ENCODE measurements at regions not wholly inside any gene's neighbourhood (a gene's known extent, or its start where the extent isn't known, plus 50 kb on each side); places are given as distances from the start of the nearest gene placed in this dataset.

GRCh38 chrX:57984620-57985019 is 74.4 kb upstream of the ZXDA start (continued):
- TF ChIP-seq REST (IDR thresholded peaks at IDR 0.05; ENCODE audit: unreplicated experiment) (no peak), ZNF114 (CRISPR knock-in tag; IDR thresholded peaks at IDR 0.05) (no peak), CTCF (conservative IDR thresholded peaks at IDR 0.05; ENCODE audit: low read depth in 2 of 2) (no peak), EZH2 (IDR thresholded peaks at IDR 0.05; ENCODE audit: low read depth, unreplicated experiment) (no peak), JUNB (IDR thresholded peaks at IDR 0.05; ENCODE audit: unreplicated experiment) (no peak), ETS1 (IDR thresholded peaks at IDR 0.05) (no peak), CREB1 (CRISPR knock-in tag; IDR thresholded peaks at IDR 0.05; ENCODE audit: low read depth) (no peak)

- Histone ChIP-seq H3K4me3 (no peak overlapping the region), H3K79me2 (replicated peaks; ENCODE audit: insufficient read depth) (no peaks in the 10 kb centered on the region), H3K36me3 (ENCODE audit: insufficient read depth) (no peaks in the 10 kb centered on the region), H3K4me1 (ENCODE audit: insufficient read depth) (no peaks in the 10 kb centered on the region), H3K27me3 (ENCODE audit: insufficient read depth) (no peaks in the 10 kb centered on the region), H3F3A (replicated peaks; ENCODE audit: low read depth) (no peaks in the 10 kb centered on the region), H3K4me2 (no peak overlapping the region), H2AFZ (no peak overlapping the region), H4K20me1 (replicated peaks; ENCODE audit: insufficient read depth) (no peaks in the 10 kb centered on the region), H3K27ac (ENCODE audit: low read depth) (no peak overlapping the region), H3K9me2 (ENCODE audit: insufficient read depth) (no peaks in the 10 kb centered on the region)
- Mint-ChIP-seq H3K27me3 (ENCODE audit: insufficient read depth, low read depth, poor library complexity) (no peaks in the 10 kb centered on the region), H3K9me3 (peaks cover 66% of the 10 kb centered on the region), H3K4me1 (no peaks in the 10 kb centered on the region), H3K36me3 (ENCODE audit: low read depth) (peaks cover 4% of the 10 kb centered on the region; the same call in 1 of the 3 replicates), H3K4me3 (no peak overlapping the region), H3K27ac (no peak overlapping the region)
- DNase-seq (ENCODE audit: low spot score) (no peak), ATAC-seq (no peak)
- TF ChIP-seq ZNF331 (CRISPR knock-in tag; IDR thresholded peaks at IDR 0.05; ENCODE audit: low read depth) (no peak), NANOG (IDR thresholded peaks at IDR 0.05; ENCODE audit: borderline replicate concordance) (no peak), STAT1 (IDR thresholded peaks at IDR 0.05; ENCODE audit: unreplicated experiment) (no peak), CREB1 (CRISPR knock-in tag; IDR thresholded peaks at IDR 0.05; ENCODE audit: low read depth) (no peak), REST (IDR thresholded peaks at IDR 0.05; ENCODE audit: unreplicated experiment) (no peak), JUNB (IDR thresholded peaks at IDR 0.05; ENCODE audit: unreplicated experiment) (no peak), POLR2AphosphoS5 (IDR thresholded peaks at IDR 0.05; ENCODE audit: low read depth) (no peak)
Measured at GRCh38 chrX:57977992-57978391, 67.7 kb upstream of the ZXDA start.
